ENCODE measurements at regions not wholly inside any gene's neighbourhood (a gene's known extent, or its start where the extent isn't known, plus 50 kb on each side); places are given as distances from the start of the nearest gene placed in this dataset.
"Not testable (repeated sequence)": the region's sequence is repeated elsewhere in the genome, so short reads cannot be mapped to it uniquely, and the experiment has no call there.

- DNase-seq (ENCODE audit: low read depth); H3K4me3 ChIP-seq (ENCODE audit: low read depth, low read length): not testable (repeated sequence)
Observed at GRCh38 chr9:40592406-40592805, 536.1 kb downstream of the FOXD4L6 start.

DNA sequence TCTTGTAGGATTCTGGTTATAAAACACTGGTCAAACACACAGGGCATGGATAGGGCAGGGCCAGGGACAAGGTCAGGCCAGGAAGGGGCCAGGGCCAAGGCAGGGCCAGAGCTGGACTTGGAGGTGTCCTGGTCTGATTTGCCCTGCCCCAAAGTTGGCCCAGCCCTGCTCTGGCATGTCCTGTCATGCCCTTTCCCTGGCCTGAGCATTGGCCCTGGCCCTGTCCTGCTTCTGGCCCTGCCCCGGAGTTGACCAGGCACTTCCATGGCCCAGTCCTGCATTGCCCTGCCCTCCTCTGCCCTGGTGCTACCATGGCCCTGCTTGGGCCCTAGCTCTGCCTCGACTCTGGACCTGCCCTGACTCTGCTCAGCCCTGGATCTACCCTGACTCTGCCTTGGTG is 536.6 kb downstream of the FOXD4L6 start:
- not testable (repeated sequence) for H3K4me3 ChIP-seq (ENCODE audit: low read depth, low read length); DNase-seq (ENCODE audit: low read depth)

- H3K4me3 ChIP-seq (ENCODE audit: low read depth, low read length); DNase-seq (ENCODE audit: low read depth): not testable (repeated sequence)
- TF ChIP-seq, protein P1, sequence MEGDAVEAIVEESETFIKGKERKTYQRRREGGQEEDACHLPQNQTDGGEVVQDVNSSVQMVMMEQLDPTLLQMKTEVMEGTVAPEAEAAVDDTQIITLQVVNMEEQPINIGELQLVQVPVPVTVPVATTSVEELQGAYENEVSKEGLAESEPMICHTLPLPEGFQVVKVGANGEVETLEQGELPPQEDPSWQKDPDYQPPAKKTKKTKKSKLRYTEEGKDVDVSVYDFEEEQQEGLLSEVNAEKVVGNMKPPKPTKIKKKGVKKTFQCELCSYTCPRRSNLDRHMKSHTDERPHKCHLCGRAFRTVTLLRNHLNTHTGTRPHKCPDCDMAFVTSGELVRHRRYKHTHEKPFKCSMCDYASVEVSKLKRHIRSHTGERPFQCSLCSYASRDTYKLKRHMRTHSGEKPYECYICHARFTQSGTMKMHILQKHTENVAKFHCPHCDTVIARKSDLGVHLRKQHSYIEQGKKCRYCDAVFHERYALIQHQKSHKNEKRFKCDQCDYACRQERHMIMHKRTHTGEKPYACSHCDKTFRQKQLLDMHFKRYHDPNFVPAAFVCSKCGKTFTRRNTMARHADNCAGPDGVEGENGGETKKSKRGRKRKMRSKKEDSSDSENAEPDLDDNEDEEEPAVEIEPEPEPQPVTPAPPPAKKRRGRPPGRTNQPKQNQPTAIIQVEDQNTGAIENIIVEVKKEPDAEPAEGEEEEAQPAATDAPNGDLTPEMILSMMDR (IDR thresholded peaks at IDR 0.05; ENCODE audit: control insufficient read depth, extremely low read depth, insufficient read depth): peak; percentile 22; the same call in 1 of the 2 replicates
Observed at GRCh38 chr9:40587475-40588195, 540.8 kb downstream of the FOXD4L6 start.

- not testable (repeated sequence) for H3K4me3 ChIP-seq (ENCODE audit: low read depth, low read length); DNase-seq (ENCODE audit: low read depth)
Observed at GRCh38 chr9:40584039-40584438, 544.4 kb downstream of the FOXD4L6 start.

DNA sequence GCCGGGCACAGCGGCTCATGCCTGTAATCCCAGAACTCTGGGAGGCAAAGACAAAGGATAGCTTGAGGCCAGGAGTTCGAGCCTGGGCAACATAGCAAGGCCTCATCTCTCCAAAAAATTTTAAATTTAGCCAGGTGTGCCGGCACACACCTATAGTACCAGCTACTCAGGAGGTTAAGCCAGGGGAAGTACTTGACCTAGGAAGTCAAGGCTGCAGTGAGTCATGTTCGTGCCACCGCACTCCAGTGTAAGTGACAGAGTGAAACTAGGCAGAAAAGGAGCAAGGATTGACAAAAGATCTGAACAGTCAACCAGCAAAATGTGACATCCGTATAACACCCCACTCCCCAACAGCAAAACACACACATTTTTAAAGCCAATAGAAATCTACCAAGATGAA is 545.3 kb downstream of the FOXD4L6 start:
- DNase-seq (ENCODE audit: low read depth); H3K4me3 ChIP-seq (ENCODE audit: low read depth, low read length): not testable (repeated sequence)

GRCh38 chr9:40578908-40579307 is 549.6 kb downstream of the FOXD4L6 start:
- not testable (repeated sequence) for DNase-seq (ENCODE audit: low read depth); H3K4me3 ChIP-seq (ENCODE audit: low read depth, low read length)
